ENCODE measurements at regions not wholly inside any gene's neighbourhood (a gene's known extent, or its start where the extent isn't known, plus 50 kb on each side); places are given as distances from the start of the nearest gene placed in this dataset.

- Histone ChIP-seq H3K9me2 (replicated peaks; ENCODE audit: low read depth, low read length) (no peaks in the 10 kb centered on the region), H3K79me2 (ENCODE audit: insufficient read depth, low read length) (no peaks in the 10 kb centered on the region), H3K4me2 (ENCODE audit: low read depth, low read length, poor library complexity, severe bottlenecking) (peak overlapping the region; percentile 91), H4K20me1 (ENCODE audit: insufficient read depth, low read length, poor library complexity, severe bottlenecking) (no peaks in the 10 kb centered on the region), H3K4me3 (ENCODE audit: low read length, poor library complexity, severe bottlenecking) (peak overlapping the region; percentile 72), H3K9ac (ENCODE audit: low read depth, low read length, poor library complexity, severe bottlenecking) (peak overlapping the region; percentile 79), H3K9me3 (ENCODE audit: insufficient read depth, low read depth, low read length) (no peaks in the 10 kb centered on the region), H3K4me1 (ENCODE audit: insufficient read depth, low read length, poor library complexity, severe bottlenecking) (peaks cover 63% of the 10 kb centered on the region), H3K27me3 (ENCODE audit: insufficient read depth, low read length, poor library complexity, severe bottlenecking) (no peaks in the 10 kb centered on the region), H2AFZ (ENCODE audit: low read length) (peak overlapping the region; percentile 79), H3K36me3 (ENCODE audit: insufficient read depth, low read length) (no peaks in the 10 kb centered on the region), H3F3A (ENCODE audit: low read depth) (no peaks in the 10 kb centered on the region; the same call in 1 of the 2 replicates)
- TF ChIP-seq EZH2phosphoT487 (IDR thresholded peaks at IDR 0.05; ENCODE audit: borderline replicate concordance) (no peak), CTCF (conservative IDR thresholded peaks at IDR 0.05; ENCODE audit: low read length) (no peak)
Measured at GRCh38 chr4:140242357-140243277, 88.6 kb upstream of the MAML3 start.

GRCh38 chr4:140240237-140240636 is 86.3 kb upstream of the MAML3 start:
- H3K79me2 ChIP-seq (ENCODE audit: insufficient read depth, low read length) = no peaks in the 10 kb centered on the region
- no peaks in the 10 kb centered on the region for H3K27me3 ChIP-seq (ENCODE audit: insufficient read depth, low read length, poor library complexity, severe bottlenecking)
- peaks cover 49% of the 10 kb centered on the region for H3K4me1 ChIP-seq (ENCODE audit: insufficient read depth, low read length, poor library complexity, severe bottlenecking)
- no peak overlapping the region for H3K4me2 ChIP-seq (ENCODE audit: low read depth, low read length, poor library complexity, severe bottlenecking)
- H3K4me3 ChIP-seq (ENCODE audit: low read length, poor library complexity, severe bottlenecking) = no peak overlapping the region
- no peak overlapping the region for H3K9ac ChIP-seq (ENCODE audit: low read depth, low read length, poor library complexity, severe bottlenecking)
- no peaks in the 10 kb centered on the region for H4K20me1 ChIP-seq (ENCODE audit: insufficient read depth, low read length, poor library complexity, severe bottlenecking)
- no peaks in the 10 kb centered on the region for H3K9me3 ChIP-seq (ENCODE audit: insufficient read depth, low read depth, low read length)
- TF ChIP-seq CTCF (conservative IDR thresholded peaks at IDR 0.05; ENCODE audit: low read length) (no peak), EZH2phosphoT487 (IDR thresholded peaks at IDR 0.05; ENCODE audit: borderline replicate concordance) (no peak)
- H3F3A ChIP-seq (ENCODE audit: low read depth) = no peaks in the 10 kb centered on the region; the same call in 1 of the 2 replicates
- H3K36me3 ChIP-seq (ENCODE audit: insufficient read depth, low read length) = no peaks in the 10 kb centered on the region
- no peak overlapping the region for H2AFZ ChIP-seq (ENCODE audit: low read length)
- no peaks in the 10 kb centered on the region for H3K9me2 ChIP-seq (replicated peaks; ENCODE audit: low read depth, low read length)

- no peak for TF ChIP-seq EZH2phosphoT487 (IDR thresholded peaks at IDR 0.05; ENCODE audit: borderline replicate concordance)
- TF ChIP-seq CTCF (conservative IDR thresholded peaks at IDR 0.05; ENCODE audit: low read length) = no peak
- Histone ChIP-seq H4K20me1 (ENCODE audit: insufficient read depth, low read length, poor library complexity, severe bottlenecking) (no peaks in the 10 kb centered on the region), H3K4me1 (ENCODE audit: insufficient read depth, low read length, poor library complexity, severe bottlenecking) (peaks cover 47% of the 10 kb centered on the region), H3K27me3 (ENCODE audit: insufficient read depth, low read length, poor library complexity, severe bottlenecking) (no peaks in the 10 kb centered on the region), H2AFZ (ENCODE audit: low read length) (peak overlapping the region; percentile 73; the same call in 1 of the 2 replicates), H3K9me3 (ENCODE audit: insufficient read depth, low read depth, low read length) (no peaks in the 10 kb centered on the region), H3F3A (ENCODE audit: low read depth) (no peaks in the 10 kb centered on the region; the same call in 1 of the 2 replicates), H3K9ac (ENCODE audit: low read depth, low read length, poor library complexity, severe bottlenecking) (no peak overlapping the region), H3K4me3 (ENCODE audit: low read length, poor library complexity, severe bottlenecking) (no peak overlapping the region), H3K36me3 (ENCODE audit: insufficient read depth, low read length) (no peaks in the 10 kb centered on the region), H3K79me2 (ENCODE audit: insufficient read depth, low read length) (no peaks in the 10 kb centered on the region), H3K9me2 (replicated peaks; ENCODE audit: low read depth, low read length) (no peaks in the 10 kb centered on the region), H3K4me2 (ENCODE audit: low read depth, low read length, poor library complexity, severe bottlenecking) (no peak overlapping the region)
Measured at GRCh38 chr4:140239311-140239710, 85.3 kb upstream of the MAML3 start.

Measured in Loucy (cell line).